HG02885 (cell line): ENCODE measurements at regions not wholly inside any gene's neighbourhood (a gene's known extent, or its start where the extent isn't known, plus 50 kb on each side); places are given as distances from the start of the nearest gene placed in this dataset.
"Not testable (repeated sequence)": the region's sequence is repeated elsewhere in the genome, so short reads cannot be mapped to it uniquely, and the experiment has no call there.

ENCODE experiments used
- ATAC-seq: cut with Tn5 transposase; IDR thresholded peaks from one replicate; pipeline ENCODE4 v1.9.1; 2021; ENCODE audit warnings: mild to moderate bottlenecking; ENCODE audit not compliant: unreplicated experiment, poor library complexity

GRCh38 chr16:52740766-52741165, 193.8 kb upstream of the TOX3 start:
- no peak for ATAC-seq

- no peak for ATAC-seq
Observed at GRCh38 chr16:52740333-52740732, 193.4 kb upstream of the TOX3 start.

GRCh38 chr16:52738992-52739391, 192.0 kb upstream of the TOX3 start:
- not testable (repeated sequence) for ATAC-seq

DNA sequence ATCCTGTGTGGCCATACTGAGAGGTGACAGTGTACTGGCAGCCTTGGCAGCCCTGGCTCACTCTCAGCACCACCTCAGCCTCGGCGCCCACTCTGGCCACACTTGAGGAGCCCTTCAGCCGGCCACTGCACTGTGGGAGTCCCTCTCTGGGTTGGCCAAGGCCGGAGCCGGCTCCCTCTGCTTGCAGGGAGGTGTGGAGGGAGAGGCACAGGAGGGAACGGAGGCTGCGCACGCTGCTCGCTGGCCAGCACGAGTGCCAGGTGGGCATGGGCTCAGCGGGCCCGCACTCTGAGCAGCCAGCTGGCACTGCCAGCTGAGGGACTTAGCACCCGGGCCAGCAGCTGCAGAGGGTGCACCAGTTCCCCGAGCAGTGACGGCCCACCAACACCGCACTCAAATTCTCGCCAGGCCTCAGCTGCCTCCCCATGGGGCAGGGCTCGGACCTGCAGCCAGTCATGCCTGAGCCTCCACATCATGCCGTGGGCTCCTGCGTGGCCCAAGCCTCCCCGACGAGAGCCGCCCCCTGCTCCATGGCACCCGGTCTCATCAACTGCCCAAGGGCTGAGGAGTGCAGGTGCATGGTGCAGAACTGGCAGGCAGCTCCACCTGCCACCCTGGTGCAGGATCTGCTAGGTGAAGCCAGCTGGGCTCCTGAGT, 184.4 kb upstream of the TOX3 start:
- ATAC-seq, result no peak

DNA sequence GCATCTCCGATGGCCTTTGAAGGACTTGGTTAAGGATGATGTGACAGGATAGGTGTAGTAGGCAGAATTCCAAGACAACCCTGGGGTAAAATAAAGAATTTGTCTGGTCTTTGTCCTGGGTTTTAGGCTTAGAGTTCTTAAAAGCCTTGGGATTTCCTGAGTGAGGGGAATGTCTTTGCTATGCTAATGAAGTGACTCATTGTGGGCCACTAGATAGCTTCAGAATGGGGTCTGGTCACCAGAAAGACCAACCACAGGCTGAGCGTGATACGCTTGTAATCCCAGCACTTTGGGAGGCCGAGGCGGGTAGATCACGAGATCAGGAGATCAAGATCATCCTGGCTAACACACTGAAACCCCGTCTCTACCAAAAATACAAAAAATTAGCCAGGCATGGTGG, 182.8 kb upstream of the TOX3 start:
- no peak for ATAC-seq

DNA sequence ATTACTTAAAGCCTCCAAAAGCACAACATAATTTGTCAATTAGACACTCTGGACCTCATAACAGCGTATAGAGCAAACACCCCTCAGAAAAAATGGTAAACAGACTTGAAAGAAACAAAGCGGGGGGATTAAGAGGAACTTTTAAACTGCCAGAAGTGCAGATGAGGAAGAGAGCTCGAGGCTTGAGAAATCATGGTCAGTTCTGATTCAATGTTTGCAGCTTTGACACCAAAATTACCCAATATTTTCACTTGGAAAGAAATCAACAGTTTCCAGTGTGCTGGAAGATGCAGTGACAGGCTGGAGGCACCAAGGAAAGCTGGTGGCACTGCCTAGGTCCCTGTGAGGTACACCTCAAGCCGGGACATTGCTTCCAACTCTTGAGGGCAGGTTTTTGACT, 180.9 kb upstream of the TOX3 start:
- ATAC-seq, result no peak

- ATAC-seq, result no peak
Observed at GRCh38 chr16:52727441-52727840, 180.5 kb upstream of the TOX3 start.

DNA sequence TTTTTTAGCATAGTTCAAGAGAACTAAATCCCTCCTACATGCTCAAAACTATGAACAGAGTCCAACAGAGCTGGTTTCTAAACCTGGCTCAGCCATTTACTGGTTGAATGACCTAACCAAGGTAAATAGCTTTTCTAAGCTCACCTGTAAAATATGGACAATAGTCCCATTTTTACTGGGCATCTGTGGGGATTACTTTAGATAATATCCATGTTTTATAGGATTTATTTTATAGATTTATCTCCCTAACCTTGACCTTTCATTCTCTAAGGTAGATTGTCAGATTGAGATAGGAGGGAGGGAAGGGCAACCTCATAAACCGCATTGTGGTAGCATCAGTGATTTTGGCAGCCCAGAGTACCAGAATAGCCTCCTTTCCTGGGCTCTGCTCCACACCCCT, 178.5 kb upstream of the TOX3 start:
- no peak for ATAC-seq

DNA sequence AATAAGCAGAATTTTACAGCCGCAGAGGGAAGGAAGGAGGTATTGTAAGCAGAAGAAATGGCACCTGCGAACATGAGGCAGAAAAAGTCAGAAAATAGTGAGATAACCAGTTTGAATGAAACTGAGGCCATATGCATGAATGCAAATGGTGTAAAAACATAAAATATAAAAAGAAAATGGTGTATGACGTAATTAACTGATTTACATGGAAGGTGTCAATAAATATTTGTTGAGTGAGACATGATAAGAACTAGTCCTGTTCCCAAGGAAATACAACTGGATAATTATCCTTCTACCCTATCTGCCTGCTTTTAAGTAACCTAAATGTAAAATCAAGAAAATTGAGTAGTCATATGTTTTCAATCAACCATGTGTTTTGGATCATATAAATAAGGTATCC, 178.1 kb upstream of the TOX3 start:
- ATAC-seq, result no peak

DNA sequence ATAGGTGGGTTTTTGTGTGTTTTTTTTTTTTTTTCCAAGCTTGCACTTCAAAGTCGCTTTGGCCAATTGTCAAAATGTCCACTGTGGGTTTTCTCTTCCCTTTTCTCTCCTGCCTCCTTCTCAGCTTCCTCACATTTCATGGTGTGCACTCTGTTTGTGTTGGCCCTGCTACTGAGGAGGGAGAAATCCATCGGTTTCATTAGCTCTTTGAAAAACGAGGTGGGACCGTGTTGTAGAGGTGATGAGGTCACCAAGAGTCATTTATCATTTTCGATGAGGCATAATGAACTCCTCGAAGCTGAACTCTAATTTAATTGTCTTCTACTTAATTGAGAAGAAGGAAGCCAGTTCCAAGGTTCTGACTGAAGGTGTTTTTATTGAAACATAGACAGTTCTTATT, 174.4 kb upstream of the TOX3 start:
- no peak for ATAC-seq

GRCh38 chr16:52718046-52718445, 171.1 kb upstream of the TOX3 start:
- ATAC-seq, result no peak

- no peak for ATAC-seq
Observed at GRCh38 chr16:52713740-52714139, 166.8 kb upstream of the TOX3 start.

GRCh38 chr16:52709306-52709705, 162.4 kb upstream of the TOX3 start:
- no peak for ATAC-seq

DNA sequence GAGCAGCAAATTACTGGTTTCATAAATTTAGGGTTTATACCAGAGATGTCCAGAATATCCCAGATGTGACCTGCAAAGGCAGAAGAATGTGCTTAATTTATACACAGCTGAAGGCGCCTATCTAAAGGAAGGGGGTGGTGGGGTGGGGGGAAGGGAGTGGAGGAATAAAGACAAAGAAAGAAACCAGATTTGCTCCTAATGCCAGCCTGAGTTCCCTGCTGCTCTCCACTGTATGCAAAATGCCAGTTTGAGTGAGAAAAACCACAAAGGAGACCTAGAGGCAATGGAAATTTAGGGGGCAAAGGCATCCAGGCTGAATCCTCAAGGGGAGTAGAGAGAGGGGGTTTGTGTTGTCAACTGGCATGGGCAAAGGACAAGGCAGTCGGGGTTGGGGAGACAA, 161.5 kb upstream of the TOX3 start:
- ATAC-seq, result no peak

- no peak for ATAC-seq
Observed at GRCh38 chr16:52707676-52708337, 160.9 kb upstream of the TOX3 start.

DNA sequence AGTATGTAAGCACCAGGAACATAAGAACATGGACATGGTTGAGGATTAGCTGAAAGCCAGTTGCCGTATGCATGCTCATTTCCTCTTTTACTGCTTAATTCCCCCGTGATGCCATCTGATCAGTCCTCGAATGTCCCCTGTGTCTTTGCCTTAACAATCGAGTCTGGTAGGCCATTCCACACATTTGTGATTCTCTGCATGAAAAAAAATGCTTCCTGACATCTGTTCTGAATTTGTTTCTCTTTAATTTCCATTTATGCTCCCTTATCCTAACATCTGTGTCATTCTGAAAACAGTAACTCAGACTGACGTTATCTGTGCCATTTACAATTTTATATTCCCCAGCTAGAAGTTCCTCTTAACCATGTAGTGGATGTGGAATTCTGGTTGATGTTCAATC, 158.2 kb upstream of the TOX3 start:
- no peak for ATAC-seq

GRCh38 chr16:52697971-52698370, 151.0 kb upstream of the TOX3 start:
- ATAC-seq, result no peak

- no peak for ATAC-seq
Observed at GRCh38 chr16:52696126-52696525, 149.2 kb upstream of the TOX3 start.

GRCh38 chr16:52690468-52690867, 143.5 kb upstream of the TOX3 start:
- no peak for ATAC-seq

DNA sequence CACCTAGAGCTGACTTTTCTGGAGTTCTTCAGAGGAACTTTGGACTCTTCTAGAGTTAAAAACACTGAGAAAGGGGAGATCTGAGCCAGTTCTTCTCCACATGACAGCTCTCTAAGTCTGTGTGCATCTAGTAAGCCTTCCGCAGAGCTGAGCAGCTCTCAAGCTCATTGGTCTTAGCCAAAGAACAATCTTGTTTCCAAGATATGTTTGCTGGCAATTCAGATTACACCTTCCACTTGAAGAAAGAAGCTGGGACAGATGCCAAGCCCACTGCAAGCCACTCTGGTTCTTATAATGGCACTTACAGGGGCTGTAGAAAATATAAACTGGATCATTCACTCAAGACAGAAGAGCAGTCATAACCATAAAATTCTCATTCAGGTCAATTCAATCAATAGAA, 134.1 kb upstream of the TOX3 start:
- ATAC-seq, result no peak

- no peak for ATAC-seq
Observed at GRCh38 chr16:52677501-52677900, 130.6 kb upstream of the TOX3 start.

GRCh38 chr16:52676959-52677358, 130.0 kb upstream of the TOX3 start:
- no peak for ATAC-seq
